SIG-M5 treated with dmso at 0.1 percent for 504 hours (cell line): ENCODE measurements at regions not wholly inside any gene's neighbourhood (a gene's known extent, or its start where the extent isn't known, plus 50 kb on each side); places are given as distances from the start of the nearest gene placed in this dataset.
A peak's percentile ranks its signal among the peaks of the same experiment; 100 is the strongest.

Experiments
- DNase-seq: peaks from one replicate; lab custom pipeline; 2025; ENCODE audit not compliant: unreplicated experiment; lab: John Stamatoyannopoulos, UW

- DNase-seq: no peak
These were observed 313.8 kb downstream of the UACA start for GRCh38 chr15:70449311-70450141.

DNA sequence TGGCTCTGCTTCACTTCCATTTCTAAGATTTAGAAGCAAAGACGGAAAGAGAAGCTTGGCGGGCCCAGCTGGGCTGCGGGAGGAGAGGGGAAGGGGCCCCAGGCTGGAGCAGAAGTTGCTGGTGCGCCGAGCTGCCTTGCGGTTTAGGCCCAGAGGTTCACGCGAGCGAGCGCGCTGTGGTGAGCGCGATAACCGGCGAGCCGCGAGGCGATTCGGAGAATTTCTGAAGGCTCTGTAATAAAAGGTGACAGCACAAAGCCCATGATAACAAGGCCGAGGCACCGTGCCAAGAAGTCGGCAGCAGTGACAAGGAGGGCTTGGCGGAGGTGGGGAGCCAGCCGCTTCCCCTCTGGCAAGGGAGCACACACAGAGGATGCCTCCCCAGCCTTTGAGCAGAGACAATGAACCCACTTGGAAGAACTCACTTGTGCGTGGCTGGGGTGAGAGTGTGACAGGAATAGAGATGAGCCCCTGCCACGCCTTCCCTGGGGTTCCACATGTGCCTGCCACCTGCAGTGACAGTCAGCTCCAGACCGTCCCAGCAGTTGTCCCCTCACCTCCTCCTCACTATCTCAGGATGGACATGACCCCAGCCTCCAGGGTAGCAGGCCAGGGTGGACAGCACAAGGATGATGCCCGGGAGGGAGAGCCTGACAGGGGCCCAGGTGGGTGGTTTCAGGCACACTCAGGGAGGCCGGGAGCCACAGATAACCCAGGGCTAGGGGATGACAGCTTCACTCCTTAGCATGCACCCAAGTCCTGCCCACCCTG lies 315.2 kb downstream of the UACA start:
- peak; percentile 46 for DNase-seq

GRCh38 chr15:70447521-70447920 lies 315.8 kb downstream of the UACA start:
- no peak for DNase-seq

DNA sequence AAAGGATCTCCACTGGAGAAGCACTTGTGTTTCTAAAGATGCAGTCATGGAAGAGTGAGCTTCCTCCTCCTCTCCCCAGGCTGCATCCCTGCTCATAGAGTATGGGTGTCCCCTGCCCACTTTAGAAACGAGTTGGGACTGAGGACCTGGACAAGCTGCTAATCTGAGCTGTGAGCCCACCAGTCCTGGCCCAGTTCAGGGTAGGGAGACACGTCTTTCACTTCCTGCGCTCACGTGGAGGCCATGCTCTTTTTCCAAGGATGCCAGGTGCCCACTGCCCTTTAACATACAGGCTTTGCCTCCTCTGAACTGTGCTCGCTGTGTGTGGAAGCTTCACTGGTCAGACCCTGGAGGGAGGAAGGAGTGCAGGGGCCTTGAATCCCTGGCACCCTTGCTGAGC lies 316.3 kb downstream of the UACA start:
- DNase-seq: no peak

GRCh38 chr15:70443486-70444273 lies 319.7 kb downstream of the UACA start:
- no peak for DNase-seq

DNA sequence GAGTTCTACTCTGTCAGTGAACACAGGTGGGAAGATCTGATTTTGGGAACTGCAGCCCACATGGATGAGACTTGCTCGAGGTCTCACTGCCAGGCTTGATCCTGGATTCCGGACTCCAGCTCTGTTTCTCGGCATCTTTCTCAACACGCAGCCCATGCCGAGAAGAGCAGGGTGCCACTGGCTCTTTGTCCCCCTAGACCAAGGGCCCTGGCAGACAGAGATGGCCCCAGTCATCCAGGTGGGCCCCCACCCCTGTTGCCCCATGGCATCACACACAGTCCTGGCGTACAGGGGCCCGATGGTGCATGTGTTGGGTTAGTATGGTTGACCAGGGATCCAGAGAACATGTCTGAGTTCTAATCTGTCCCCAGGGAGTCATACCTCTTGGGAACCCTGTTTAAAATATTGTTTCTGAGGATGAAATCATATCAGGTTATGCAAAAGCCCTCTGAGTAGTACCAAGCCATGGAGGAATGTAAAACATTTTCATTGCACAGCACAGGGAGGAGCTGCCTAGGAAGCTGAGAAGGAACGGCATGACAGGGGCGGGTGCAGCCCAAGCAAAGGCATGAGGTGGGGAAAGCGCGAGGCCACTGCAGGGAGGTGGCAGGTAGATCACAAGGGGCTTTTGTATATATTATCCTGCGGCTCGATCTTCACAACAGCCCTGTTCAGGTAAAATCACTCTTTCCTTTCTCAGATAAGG lies 320.6 kb downstream of the UACA start:
- no peak for DNase-seq

DNA sequence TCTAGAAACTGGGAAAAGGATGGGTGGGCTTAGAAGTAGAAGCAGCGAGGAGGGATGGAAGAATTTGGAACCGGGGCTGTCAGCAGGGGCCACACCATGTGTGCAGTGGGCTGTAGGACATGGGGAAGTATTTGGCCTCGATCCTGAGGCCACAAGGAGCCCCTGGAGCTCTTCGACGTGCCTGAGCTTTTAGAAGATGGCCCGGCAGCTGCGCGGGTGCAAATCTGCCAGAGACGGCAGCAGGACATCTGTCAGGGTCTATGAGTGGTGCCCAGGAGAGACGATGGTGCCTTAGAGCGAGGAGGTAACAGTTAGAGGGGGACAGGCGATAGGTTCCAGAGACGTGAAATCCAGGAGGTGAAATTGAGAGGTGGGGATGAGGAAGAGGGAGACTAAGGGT lies 321.1 kb downstream of the UACA start:
- no peak for DNase-seq

DNA sequence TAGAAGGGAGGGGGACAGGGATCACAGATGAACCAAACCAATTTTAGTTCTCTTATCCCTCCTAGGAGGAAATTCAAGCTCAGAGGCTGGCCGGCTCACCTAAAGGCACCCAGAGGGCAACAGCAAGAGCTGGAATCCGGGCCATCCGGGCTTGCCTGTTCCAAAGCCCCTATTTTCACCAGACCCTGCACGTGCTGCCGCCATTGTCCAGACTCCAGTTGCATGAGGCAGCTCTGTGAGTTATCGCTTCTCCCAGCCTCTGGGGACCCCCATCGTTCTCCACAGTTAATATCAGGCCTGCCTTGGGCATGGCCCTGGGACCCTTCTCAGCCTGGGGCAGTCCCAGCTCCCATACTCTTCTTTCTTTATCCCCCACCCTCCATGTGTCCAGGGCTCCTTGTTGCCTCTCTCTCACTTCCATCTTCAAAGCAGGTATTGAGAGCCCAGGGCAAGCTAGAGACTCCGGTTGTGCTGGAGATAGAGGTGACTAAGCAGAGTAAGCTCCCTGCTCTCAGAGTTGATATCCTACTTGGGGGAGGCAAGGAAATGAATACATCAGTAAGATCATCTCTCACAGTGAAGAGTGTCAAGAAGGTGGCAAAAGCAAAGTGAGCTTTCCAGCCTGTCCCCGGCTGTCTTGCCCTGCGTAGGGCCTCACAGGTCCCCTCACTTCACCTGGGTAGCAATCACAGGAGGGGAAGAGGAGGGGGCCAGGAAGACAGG lies 322.8 kb downstream of the UACA start:
- DNase-seq: no peak

GRCh38 chr15:70439880-70440279 lies 323.5 kb downstream of the UACA start:
- DNase-seq: no peak

- DNase-seq: no peak
These were observed 324.0 kb downstream of the UACA start for GRCh38 chr15:70439304-70439877.

DNA sequence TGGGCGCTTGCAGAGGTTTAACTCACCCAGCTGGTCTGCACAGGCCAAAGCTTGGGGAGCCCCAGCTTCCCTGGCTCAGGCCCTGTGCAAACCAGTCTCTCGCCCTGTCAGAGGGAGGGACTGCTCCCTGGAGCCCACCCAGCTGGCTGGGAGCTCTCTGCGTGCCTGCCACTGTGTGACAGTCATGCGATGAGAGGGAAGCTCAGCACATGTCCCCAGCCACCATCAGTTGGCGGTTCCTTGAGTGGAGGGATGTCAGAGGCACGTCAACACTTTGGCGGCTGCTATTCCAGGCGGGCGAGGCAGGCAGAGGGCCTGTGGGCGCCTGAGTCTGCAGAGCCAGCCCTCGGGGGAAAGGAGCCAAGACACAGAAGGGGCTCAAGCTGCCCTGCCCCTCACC lies 324.6 kb downstream of the UACA start:
- DNase-seq: no peak

DNA sequence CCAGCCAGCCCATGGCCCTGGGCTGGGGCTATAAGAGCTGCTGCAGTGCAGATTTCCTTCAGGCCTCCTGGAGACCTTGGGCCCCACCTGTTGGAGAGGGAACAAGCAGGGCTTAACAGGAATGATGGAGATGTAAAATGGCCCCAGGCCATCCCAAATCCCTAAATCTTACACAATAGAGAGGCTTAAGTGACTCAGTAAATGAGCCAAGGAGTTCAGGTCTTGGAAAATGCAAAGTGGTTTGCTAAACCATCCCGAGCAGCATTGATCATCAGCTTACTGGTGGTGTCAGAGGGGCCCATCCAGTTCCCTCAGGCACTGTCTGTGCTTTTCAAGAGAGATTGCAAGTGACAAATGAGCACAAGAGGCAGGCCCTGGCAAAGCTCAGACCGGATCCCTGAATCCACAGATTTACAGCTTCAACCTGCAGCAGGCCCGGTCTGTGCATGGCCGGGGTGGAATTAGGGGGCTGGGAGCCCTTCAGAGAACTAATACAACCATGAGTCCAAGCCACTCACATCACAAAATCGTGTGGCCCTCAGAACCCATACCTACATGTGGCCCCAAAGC lies 325.4 kb downstream of the UACA start:
- no peak for DNase-seq

DNA sequence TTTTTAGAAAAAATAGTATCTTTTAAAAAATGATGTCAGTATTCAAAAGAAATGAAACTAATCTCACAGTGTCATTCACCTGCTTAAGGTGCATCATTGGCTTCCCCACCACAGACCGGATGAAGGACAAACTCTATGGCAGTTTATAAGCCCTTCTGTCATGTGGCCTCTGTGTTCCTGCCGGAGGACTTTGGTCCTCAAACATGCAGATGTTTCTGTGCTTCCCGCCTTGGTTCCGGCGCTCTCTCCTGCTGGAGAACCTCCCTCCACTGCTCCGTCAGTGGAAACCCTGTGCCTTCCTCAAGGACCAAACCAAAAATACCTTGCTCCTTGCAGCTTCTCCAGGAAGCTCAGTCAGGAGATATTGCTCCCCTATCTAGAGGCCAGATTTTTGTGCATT lies 326.3 kb downstream of the UACA start:
- DNase-seq: no peak

- DNase-seq: no peak
These were observed 326.9 kb downstream of the UACA start for GRCh38 chr15:70436428-70436827.

- no peak for DNase-seq
These were observed 327.5 kb downstream of the UACA start for GRCh38 chr15:70435872-70436271.

DNA sequence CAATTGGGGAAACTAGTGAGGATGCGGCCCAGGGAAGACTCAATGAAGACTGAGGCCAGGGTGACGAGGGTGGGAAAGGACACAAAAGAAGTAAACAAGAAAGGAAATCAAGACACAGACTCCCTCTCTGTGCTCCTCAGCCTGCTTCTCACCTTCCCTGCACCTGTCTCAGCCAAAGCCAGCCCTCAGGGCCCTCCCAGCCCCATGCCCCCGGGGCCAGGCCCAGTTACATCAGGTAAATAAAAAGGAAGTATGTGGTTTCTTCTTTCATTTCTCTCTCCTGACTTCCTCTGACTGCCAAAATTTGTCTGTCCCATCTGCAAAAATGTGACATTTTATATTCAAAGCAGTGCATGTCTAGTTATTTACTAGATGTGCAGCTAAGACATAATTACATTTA lies 328.0 kb downstream of the UACA start:
- no peak for DNase-seq

GRCh38 chr15:70433586-70434324 lies 329.6 kb downstream of the UACA start:
- DNase-seq: no peak

GRCh38 chr15:70432924-70433495 lies 330.3 kb downstream of the UACA start:
- no peak for DNase-seq

- no peak for DNase-seq
These were observed 331.5 kb downstream of the UACA start for GRCh38 chr15:70431854-70432253.
